SK-N-MC (cell line): ENCODE measurements at regions not wholly inside any gene's neighbourhood (a gene's known extent, or its start where the extent isn't known, plus 50 kb on each side); places are given as distances from the start of the nearest gene placed in this dataset.

Experiments
- EZH2 ChIP-seq: fragments of 200-600 bp; sonication (generic); IDR thresholded peaks from one replicate; pipeline ENCODE4 v1.6.1; 2017; ENCODE audit warnings: antibody characterized with exemption
- POLR2AphosphoS5 ChIP-seq: IDR thresholded peaks from 2 replicates; pipeline ENCODE4 v1.6.1; 2012; ENCODE audit warnings: mild to moderate bottlenecking, low read depth, low read length, borderline replicate concordance

- TF ChIP-seq POLR2AphosphoS5 (no peak), EZH2 (no peak)
These were observed 155.5 kb downstream of the FGF10 start for GRCh38 chr5:44233691-44234090.
